ENCODE measurements at regions not wholly inside any gene's neighbourhood (a gene's known extent, or its start where the extent isn't known, plus 50 kb on each side); places are given as distances from the start of the nearest gene placed in this dataset.

GRCh38 chr14:76672123-76672522 is 89.1 kb upstream of the VASH1 start:
- TF ChIP-seq CTCF (IDR thresholded peaks at IDR 0.05; ENCODE audit: low read depth, low read length), result no peak
- no peak overlapping the region for H3K4me3 ChIP-seq (replicated peaks in 1 of 2; ENCODE audit: low read depth in 2 of 2, low read length in 2 of 2)
- peak in 1 of 2 donors; percentile 6 for DNase-seq (ENCODE audit: low read depth in 2 of 2)

GRCh38 chr14:76673261-76673660 is 88.0 kb upstream of the VASH1 start:
- no peak for DNase-seq (ENCODE audit: low read depth in 2 of 2)
- H3K4me3 ChIP-seq (replicated peaks in 1 of 2; ENCODE audit: low read depth in 2 of 2, low read length in 2 of 2), result no peak overlapping the region
- no peak for TF ChIP-seq CTCF (IDR thresholded peaks at IDR 0.05; ENCODE audit: low read depth, low read length)

GRCh38 chr14:76675046-76675445 is 86.2 kb upstream of the VASH1 start:
- TF ChIP-seq CTCF (IDR thresholded peaks at IDR 0.05; ENCODE audit: low read depth, low read length), result no peak
- H3K4me3 ChIP-seq (replicated peaks in 1 of 2; ENCODE audit: low read depth in 2 of 2, low read length in 2 of 2), result no peak overlapping the region
- DNase-seq (ENCODE audit: low read depth in 2 of 2), result no peak

GRCh38 chr14:76676539-76676938 is 84.7 kb upstream of the VASH1 start:
- no peak for DNase-seq (ENCODE audit: low read depth in 2 of 2)
- H3K4me3 ChIP-seq (replicated peaks in 1 of 2; ENCODE audit: low read depth in 2 of 2, low read length in 2 of 2), result no peak overlapping the region
- no peak for TF ChIP-seq CTCF (IDR thresholded peaks at IDR 0.05; ENCODE audit: low read depth, low read length)

- TF ChIP-seq CTCF (IDR thresholded peaks at IDR 0.05; ENCODE audit: low read depth, low read length), result no peak
- no peak overlapping the region for H3K4me3 ChIP-seq (replicated peaks in 1 of 2; ENCODE audit: low read depth in 2 of 2, low read length in 2 of 2)
- DNase-seq (ENCODE audit: low read depth in 2 of 2), result no peak
Measured at GRCh38 chr14:76677534-76678145, 83.6 kb upstream of the VASH1 start.

- no peak for DNase-seq (ENCODE audit: low read depth in 2 of 2)
- no peak for TF ChIP-seq CTCF (IDR thresholded peaks at IDR 0.05; ENCODE audit: low read depth, low read length)
- no peak overlapping the region for H3K4me3 ChIP-seq (replicated peaks in 1 of 2; ENCODE audit: low read depth in 2 of 2, low read length in 2 of 2)
Measured at GRCh38 chr14:76678244-76678800, 82.9 kb upstream of the VASH1 start.

GRCh38 chr14:76682367-76682766 is 78.9 kb upstream of the VASH1 start:
- DNase-seq (ENCODE audit: low read depth in 2 of 2), result no peak
- no peak for TF ChIP-seq CTCF (IDR thresholded peaks at IDR 0.05; ENCODE audit: low read depth, low read length)
- H3K4me3 ChIP-seq (replicated peaks in 1 of 2; ENCODE audit: low read depth in 2 of 2, low read length in 2 of 2), result no peak overlapping the region

Data from cardiac fibroblast (primary cell).